SK-N-MC (cell line): ENCODE measurements at regions not wholly inside any gene's neighbourhood (a gene's known extent, or its start where the extent isn't known, plus 50 kb on each side); places are given as distances from the start of the nearest gene placed in this dataset.
A peak's percentile ranks its signal among the peaks of the same experiment; 100 is the strongest.
"Not testable (repeated sequence)": the region's sequence is repeated elsewhere in the genome, so short reads cannot be mapped to it uniquely, and the experiment has no call there.

Experiments
- DNase-seq: peaks from one replicate; pipeline ENCODE4 v3.0.0-alpha.2; 2011; ENCODE audit warnings: low read depth, low spot score
- H3K27ac ChIP-seq: fragments of 200-600 bp; sonication (generic); 2 replicates; pipeline ENCODE4 v1.5.1; 2016; ENCODE audit warnings: mixed run types
- H3K36me3 ChIP-seq: fragments of 200-600 bp; sonication (generic); 2 replicates; pipeline ENCODE4 v1.6.1; 2017; ENCODE audit warnings: antibody characterized with exemption, low read length, mixed read lengths; ENCODE audit not compliant: insufficient read depth
- H3K4me3 ChIP-seq: fragments of 200-600 bp; sonication (generic); 2 replicates; pipeline ENCODE4 v1.5.1; 2016
- H3K9ac ChIP-seq: fragments of 200-600 bp; sonication (generic); 2 replicates; pipeline ENCODE4 v1.8.0; 2017; ENCODE audit warnings: mixed run types, mixed read lengths; ENCODE audit not compliant: insufficient read length
- H3K9me3 ChIP-seq: fragments of 200-600 bp; sonication (generic); 2 replicates; pipeline ENCODE4 v1.6.1; 2017; ENCODE audit warnings: low read depth, mild to moderate bottlenecking, antibody characterized with exemption, low read length, moderate library complexity, mixed read lengths
- EZH2 ChIP-seq: fragments of 200-600 bp; sonication (generic); IDR thresholded peaks from one replicate; pipeline ENCODE4 v1.6.1; 2017; ENCODE audit warnings: antibody characterized with exemption
- FOXP2 ChIP-seq: optimal IDR thresholded peaks from 2 replicates; pipeline ENCODE3; 2011; ENCODE audit warnings: mild to moderate bottlenecking, moderate library complexity; ENCODE audit not compliant: insufficient read depth; ENCODE audit errors: extremely low read length, control extremely low read depth
- POLR2AphosphoS5 ChIP-seq: IDR thresholded peaks from 2 replicates; pipeline ENCODE4 v1.6.1; 2012; ENCODE audit warnings: mild to moderate bottlenecking, low read depth, low read length, borderline replicate concordance

- peak; percentile 48 for DNase-seq
- TF ChIP-seq POLR2AphosphoS5, result no peak
- TF ChIP-seq FOXP2, result no peak
- no peak for TF ChIP-seq EZH2
- Histone ChIP-seq H3K36me3 (peaks cover 3% of the 10 kb centered on the region; the same call in 1 of the 2 replicates), H3K9ac (peak overlapping the region; percentile 77), H3K27ac (peak overlapping the region; percentile 98), H3K4me3 (peak overlapping the region; percentile 72), H3K9me3 (no peaks in the 10 kb centered on the region)
Observed at GRCh38 chrX:45807572-45808425, 607.1 kb upstream of the DIPK2B start.

GRCh38 chrX:45806410-45807121 is 605.9 kb upstream of the DIPK2B start:
- TF ChIP-seq POLR2AphosphoS5 (no peak), EZH2 (no peak), FOXP2 (no peak)
- no peak for DNase-seq
- no peaks in the 10 kb centered on the region for H3K9me3 ChIP-seq
- H3K27ac ChIP-seq, result peak overlapping the region; percentile 98
- H3K36me3 ChIP-seq, result peaks cover 3% of the 10 kb centered on the region; the same call in 1 of the 2 replicates
- H3K9ac ChIP-seq, result no peak overlapping the region
- peak overlapping the region; percentile 72 for H3K4me3 ChIP-seq

- Histone ChIP-seq H3K9ac (no peak overlapping the region), H3K36me3 (peaks cover 3% of the 10 kb centered on the region; the same call in 1 of the 2 replicates), H3K9me3 (no peaks in the 10 kb centered on the region), H3K27ac (no peak overlapping the region), H3K4me3 (no peak overlapping the region)
- DNase-seq, result no peak
- TF ChIP-seq FOXP2 (no peak), POLR2AphosphoS5 (no peak), EZH2 (no peak)
Observed at GRCh38 chrX:45804276-45804675, 603.6 kb upstream of the DIPK2B start.

GRCh38 chrX:45803383-45803921 is 602.8 kb upstream of the DIPK2B start:
- Histone ChIP-seq H3K9ac (no peak overlapping the region), H3K9me3 (no peaks in the 10 kb centered on the region), H3K27ac (peak overlapping the region; percentile 34; the same call in 1 of the 2 replicates), H3K4me3 (no peak overlapping the region), H3K36me3 (peaks cover 3% of the 10 kb centered on the region; the same call in 1 of the 2 replicates)
- TF ChIP-seq POLR2AphosphoS5, result no peak
- no peak for TF ChIP-seq FOXP2
- no peak for TF ChIP-seq EZH2
- DNase-seq, result no peak

- Histone ChIP-seq H3K27ac (no peak overlapping the region; the same call in 1 of the 2 replicates), H3K9me3 (no peaks in the 10 kb centered on the region), H3K9ac (no peak overlapping the region), H3K4me3 (no peak overlapping the region), H3K36me3 (peaks cover 2% of the 10 kb centered on the region; the same call in 1 of the 2 replicates)
- no peak for TF ChIP-seq POLR2AphosphoS5
- no peak for TF ChIP-seq FOXP2
- no peak for TF ChIP-seq EZH2
- DNase-seq, result no peak
Observed at GRCh38 chrX:45801554-45801953, 600.9 kb upstream of the DIPK2B start.

- peak overlapping the region; percentile 66; the same call in 1 of the 2 replicates for H3K27ac ChIP-seq
- not testable (repeated sequence) for DNase-seq, H3K9me3 ChIP-seq, H3K36me3 ChIP-seq, H3K4me3 ChIP-seq, H3K9ac ChIP-seq
Observed at GRCh38 chrX:45800746-45801453, 600.2 kb upstream of the DIPK2B start.

GRCh38 chrX:45799576-45799975 is 598.9 kb upstream of the DIPK2B start:
- Histone ChIP-seq H3K9ac (no peak overlapping the region), H3K27ac (no peak overlapping the region), H3K4me3 (no peak overlapping the region), H3K9me3 (no peaks in the 10 kb centered on the region), H3K36me3 (no peaks in the 10 kb centered on the region)
- TF ChIP-seq POLR2AphosphoS5 (no peak), EZH2 (no peak)
- no peak for DNase-seq

- Histone ChIP-seq H3K9ac (no peak overlapping the region), H3K27ac (no peak overlapping the region), H3K4me3 (no peak overlapping the region), H3K36me3 (peaks cover 6% of the 10 kb centered on the region; the same call in 1 of the 2 replicates), H3K9me3 (no peaks in the 10 kb centered on the region; the same call in 1 of the 2 replicates)
- no peak for DNase-seq
- TF ChIP-seq EZH2 (no peak), FOXP2 (no peak), POLR2AphosphoS5 (no peak)
Observed at GRCh38 chrX:45795546-45795945, 594.9 kb upstream of the DIPK2B start.
